Karpas-422 (cell line): ENCODE measurements at regions not wholly inside any gene's neighbourhood (a gene's known extent, or its start where the extent isn't known, plus 50 kb on each side); places are given as distances from the start of the nearest gene placed in this dataset.

Experiments used
- DNase-seq: peaks from one replicate; pipeline ENCODE4 v3.0.0-alpha.2; 2015
- H2AFZ ChIP-seq: fragments of 200-600 bp; sonication (generic); 2 replicates; pipeline ENCODE4 v1.6.1; 2014; ENCODE audit warnings: antibody characterized with exemption, low read length, mixed read lengths
- H3K27ac ChIP-seq: fragments of 200-600 bp; sonication (generic); 2 replicates; pipeline ENCODE4 v1.5.1; 2014; ENCODE audit warnings: mild to moderate bottlenecking, low read length, moderate library complexity
- H3K27me3 ChIP-seq: fragments of 200-600 bp; sonication (generic); 2 replicates; pipeline ENCODE4 v1.6.1; 2014; ENCODE audit warnings: low read length, mixed read lengths
- H3K36me3 ChIP-seq: fragments of 200-600 bp; sonication (generic); 2 replicates; pipeline ENCODE4 v1.6.1; 2014; ENCODE audit warnings: low read length, mixed read lengths; ENCODE audit not compliant: insufficient read depth
- H3K4me1 ChIP-seq: fragments of 200-600 bp; sonication (generic); 2 replicates; pipeline ENCODE4 v1.6.1; 2014; ENCODE audit warnings: mild to moderate bottlenecking, low read length, mixed read lengths
- H3K4me2 ChIP-seq: fragments of 200-600 bp; sonication (generic); 2 replicates; pipeline ENCODE4 v1.6.1; 2014; ENCODE audit warnings: low read length, low read depth, mild to moderate bottlenecking; ENCODE audit not compliant: poor library complexity, severe bottlenecking
- H3K4me3 ChIP-seq: fragments of 200-600 bp; sonication (generic); 2 replicates; pipeline ENCODE4 v1.5.1; 2014; ENCODE audit warnings: mild to moderate bottlenecking, antibody characterized with exemption, low read length, mixed read lengths
- H3K79me2 ChIP-seq: fragments of 200-600 bp; sonication (generic); 2 replicates; pipeline ENCODE4 v1.6.1; 2014; ENCODE audit warnings: mild to moderate bottlenecking, low read length, mixed read lengths
- H3K9ac ChIP-seq: fragments of 200-600 bp; sonication (generic); 2 replicates; pipeline ENCODE4 v1.6.0; 2014; ENCODE audit warnings: low read length
- H3K9me2 ChIP-seq: fragments of 200-600 bp; sonication (generic), shearing (Covaris generic); replicated peaks from 2 replicates; pipeline ENCODE4 v1.6.0; 2014; ENCODE audit warnings: mild to moderate bottlenecking, low read length, moderate library complexity; ENCODE audit not compliant: insufficient read depth
- H3K9me3 ChIP-seq: fragments of 300-700, 200-600 bp; sonication (generic); 2 replicates; pipeline ENCODE4 v1.6.1; 2014; ENCODE audit warnings: low read length, mixed read lengths
- H4K20me1 ChIP-seq: fragments of 200-600 bp; sonication (generic); 2 replicates; pipeline ENCODE4 v1.6.1; 2014; ENCODE audit warnings: mild to moderate bottlenecking, antibody characterized with exemption, low read length, low read depth; ENCODE audit not compliant: insufficient read depth

GRCh38 chr9:11417782-11418181 lies 805.0 kb upstream of the PTPRD start:
- Histone ChIP-seq H3K9ac (no peak overlapping the region), H3K9me2 (no peaks in the 10 kb centered on the region), H2AFZ (no peak overlapping the region), H3K4me3 (no peak overlapping the region), H3K27ac (no peak overlapping the region), H3K4me1 (no peaks in the 10 kb centered on the region), H3K36me3 (no peaks in the 10 kb centered on the region), H4K20me1 (no peaks in the 10 kb centered on the region), H3K9me3 (peaks cover 26% of the 10 kb centered on the region), H3K27me3 (no peaks in the 10 kb centered on the region), H3K79me2 (no peaks in the 10 kb centered on the region), H3K4me2 (no peak overlapping the region)
- no peak for DNase-seq

GRCh38 chr9:11431490-11431889 lies 818.7 kb upstream of the PTPRD start:
- H3K9ac ChIP-seq = no peak overlapping the region

GRCh38 chr9:11432361-11432760 lies 819.6 kb upstream of the PTPRD start:
- no peak overlapping the region for H3K4me2 ChIP-seq
- H3K9me3 ChIP-seq = peaks cover 24% of the 10 kb centered on the region
- H4K20me1 ChIP-seq = no peaks in the 10 kb centered on the region
- no peaks in the 10 kb centered on the region for H3K79me2 ChIP-seq
- no peaks in the 10 kb centered on the region for H3K36me3 ChIP-seq
- no peaks in the 10 kb centered on the region for H3K4me1 ChIP-seq
- no peak overlapping the region for H3K9ac ChIP-seq
- no peak overlapping the region for H3K27ac ChIP-seq
- no peak for DNase-seq
- no peaks in the 10 kb centered on the region for H3K9me2 ChIP-seq
- H3K4me3 ChIP-seq = no peak overlapping the region
- no peak overlapping the region for H2AFZ ChIP-seq
- H3K27me3 ChIP-seq = no peaks in the 10 kb centered on the region

More at GRCh38 chr9:11431490-11431889, 818.7 kb upstream of the PTPRD start:
- no peak for DNase-seq
- Histone ChIP-seq H3K36me3 (no peaks in the 10 kb centered on the region), H3K4me2 (no peak overlapping the region), H2AFZ (no peak overlapping the region), H3K4me1 (no peaks in the 10 kb centered on the region), H3K4me3 (no peak overlapping the region), H3K79me2 (no peaks in the 10 kb centered on the region), H3K27ac (no peak overlapping the region), H4K20me1 (no peaks in the 10 kb centered on the region), H3K9me3 (peaks cover 26% of the 10 kb centered on the region), H3K27me3 (no peaks in the 10 kb centered on the region), H3K9me2 (no peaks in the 10 kb centered on the region)

GRCh38 chr9:11443631-11444030 lies 830.8 kb upstream of the PTPRD start:
- Histone ChIP-seq H3K79me2 (no peaks in the 10 kb centered on the region), H3K4me1 (no peaks in the 10 kb centered on the region), H4K20me1 (no peaks in the 10 kb centered on the region), H3K9me3 (peaks cover 28% of the 10 kb centered on the region), H3K9me2 (no peaks in the 10 kb centered on the region), H3K4me2 (no peak overlapping the region), H3K4me3 (no peak overlapping the region), H3K27me3 (no peaks in the 10 kb centered on the region), H3K27ac (no peak overlapping the region), H3K9ac (no peak overlapping the region), H3K36me3 (no peaks in the 10 kb centered on the region), H2AFZ (no peak overlapping the region)
- no peak for DNase-seq

- Histone ChIP-seq H3K4me3 (no peak overlapping the region), H3K9ac (no peak overlapping the region), H3K36me3 (no peaks in the 10 kb centered on the region), H3K4me1 (no peaks in the 10 kb centered on the region), H3K79me2 (no peaks in the 10 kb centered on the region), H3K9me3 (peaks cover 40% of the 10 kb centered on the region), H3K27ac (no peak overlapping the region), H3K27me3 (no peaks in the 10 kb centered on the region), H3K4me2 (no peak overlapping the region), H3K9me2 (no peaks in the 10 kb centered on the region), H2AFZ (no peak overlapping the region), H4K20me1 (no peaks in the 10 kb centered on the region)
- DNase-seq = no peak
These were observed 845.3 kb upstream of the PTPRD start for GRCh38 chr9:11457825-11458790.

- Histone ChIP-seq H4K20me1 (no peaks in the 10 kb centered on the region), H2AFZ (no peak overlapping the region), H3K9me2 (no peaks in the 10 kb centered on the region), H3K9ac (no peak overlapping the region), H3K36me3 (no peaks in the 10 kb centered on the region), H3K4me2 (no peak overlapping the region), H3K4me1 (no peaks in the 10 kb centered on the region), H3K4me3 (no peak overlapping the region), H3K27ac (no peak overlapping the region), H3K27me3 (no peaks in the 10 kb centered on the region), H3K79me2 (no peaks in the 10 kb centered on the region), H3K9me3 (peaks cover 30% of the 10 kb centered on the region)
- DNase-seq = no peak
These were observed 856.9 kb upstream of the PTPRD start for GRCh38 chr9:11469745-11470144.

- Histone ChIP-seq H3K27me3 (no peaks in the 10 kb centered on the region), H4K20me1 (no peaks in the 10 kb centered on the region), H3K9me3 (peaks cover 24% of the 10 kb centered on the region), H3K4me3 (no peak overlapping the region), H2AFZ (no peak overlapping the region), H3K27ac (no peak overlapping the region), H3K9ac (no peak overlapping the region), H3K4me2 (no peak overlapping the region), H3K36me3 (no peaks in the 10 kb centered on the region), H3K9me2 (no peaks in the 10 kb centered on the region), H3K4me1 (no peaks in the 10 kb centered on the region), H3K79me2 (no peaks in the 10 kb centered on the region)
- no peak for DNase-seq
These were observed 858.5 kb upstream of the PTPRD start for GRCh38 chr9:11471321-11471720.

- no peak overlapping the region for H3K27ac ChIP-seq
- H3K4me3 ChIP-seq = no peak overlapping the region
- no peak overlapping the region for H2AFZ ChIP-seq
- no peaks in the 10 kb centered on the region for H4K20me1 ChIP-seq
- no peaks in the 10 kb centered on the region for H3K27me3 ChIP-seq
- H3K36me3 ChIP-seq = no peaks in the 10 kb centered on the region; the same call in 1 of the 2 replicates
- no peak for DNase-seq
- no peak overlapping the region for H3K4me2 ChIP-seq
- no peaks in the 10 kb centered on the region for H3K79me2 ChIP-seq
- H3K9me2 ChIP-seq = no peaks in the 10 kb centered on the region
- peaks cover 24% of the 10 kb centered on the region for H3K9me3 ChIP-seq
- H3K9ac ChIP-seq = no peak overlapping the region
- no peaks in the 10 kb centered on the region for H3K4me1 ChIP-seq
These were observed 888.0 kb upstream of the PTPRD start for GRCh38 chr9:11500780-11501179.
